ENCODE measurements at regions not wholly inside any gene's neighbourhood (a gene's known extent, or its start where the extent isn't known, plus 50 kb on each side); places are given as distances from the start of the nearest gene placed in this dataset.

DNA sequence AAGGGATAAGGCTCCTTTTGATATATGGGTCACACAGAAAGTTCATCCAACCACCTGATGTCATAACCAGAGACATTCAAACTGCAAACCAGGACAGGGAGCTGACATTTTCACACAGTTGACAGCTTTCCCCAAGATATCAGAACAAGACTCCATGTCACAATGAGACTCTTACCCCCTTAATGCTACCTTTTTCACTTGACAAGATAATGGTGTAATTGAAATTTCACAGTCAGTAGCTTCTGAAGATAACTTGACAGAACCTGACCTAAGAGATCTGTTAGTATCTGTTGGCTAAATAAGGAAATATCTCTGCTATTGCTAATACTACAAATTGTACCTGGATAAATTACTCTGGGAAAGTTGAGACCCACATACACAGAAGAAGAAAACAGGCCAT is 187.3 kb downstream of the C12orf50 start:
- Mint-ChIP-seq H3K27ac (no peak overlapping the region), H3K4me1 (ENCODE audit: low read depth) (no peaks in the 10 kb centered on the region), H3K27me3 (ENCODE audit: insufficient read depth) (no peaks in the 10 kb centered on the region), H3K4me3 (no peak overlapping the region), H3K9me3 (peaks cover 4% of the 10 kb centered on the region; the same call in 1 of the 2 replicates), H3K36me3 (ENCODE audit: low read depth) (no peaks in the 10 kb centered on the region)
- TF ChIP-seq, protein P1, sequence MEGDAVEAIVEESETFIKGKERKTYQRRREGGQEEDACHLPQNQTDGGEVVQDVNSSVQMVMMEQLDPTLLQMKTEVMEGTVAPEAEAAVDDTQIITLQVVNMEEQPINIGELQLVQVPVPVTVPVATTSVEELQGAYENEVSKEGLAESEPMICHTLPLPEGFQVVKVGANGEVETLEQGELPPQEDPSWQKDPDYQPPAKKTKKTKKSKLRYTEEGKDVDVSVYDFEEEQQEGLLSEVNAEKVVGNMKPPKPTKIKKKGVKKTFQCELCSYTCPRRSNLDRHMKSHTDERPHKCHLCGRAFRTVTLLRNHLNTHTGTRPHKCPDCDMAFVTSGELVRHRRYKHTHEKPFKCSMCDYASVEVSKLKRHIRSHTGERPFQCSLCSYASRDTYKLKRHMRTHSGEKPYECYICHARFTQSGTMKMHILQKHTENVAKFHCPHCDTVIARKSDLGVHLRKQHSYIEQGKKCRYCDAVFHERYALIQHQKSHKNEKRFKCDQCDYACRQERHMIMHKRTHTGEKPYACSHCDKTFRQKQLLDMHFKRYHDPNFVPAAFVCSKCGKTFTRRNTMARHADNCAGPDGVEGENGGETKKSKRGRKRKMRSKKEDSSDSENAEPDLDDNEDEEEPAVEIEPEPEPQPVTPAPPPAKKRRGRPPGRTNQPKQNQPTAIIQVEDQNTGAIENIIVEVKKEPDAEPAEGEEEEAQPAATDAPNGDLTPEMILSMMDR (IDR thresholded peaks at IDR 0.05): no peak
- no peak for DNase-seq

DNA sequence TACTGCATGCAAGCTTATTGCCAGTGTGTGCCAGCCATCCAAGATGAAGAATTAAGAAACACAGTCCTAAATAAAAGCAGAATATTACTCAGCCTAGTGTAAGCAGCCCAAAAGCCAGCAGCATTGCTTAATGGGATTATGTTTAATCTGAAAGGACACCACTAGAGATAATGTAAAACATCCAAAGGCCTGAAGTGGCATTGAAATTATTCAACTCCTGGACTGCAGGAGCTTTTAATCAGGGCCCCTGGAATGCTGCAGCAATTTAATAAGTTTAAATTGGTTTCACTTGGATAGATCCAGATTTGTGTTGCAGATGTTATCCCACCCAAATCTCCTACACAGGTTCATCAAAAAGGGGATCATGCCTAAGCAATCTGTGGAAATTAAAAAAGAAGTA is 193.0 kb downstream of the C12orf50 start:
- Mint-ChIP-seq H3K36me3 (ENCODE audit: low read depth) (no peaks in the 10 kb centered on the region), H3K27me3 (ENCODE audit: insufficient read depth) (no peaks in the 10 kb centered on the region), H3K27ac (no peak overlapping the region), H3K4me1 (ENCODE audit: low read depth) (no peaks in the 10 kb centered on the region), H3K4me3 (no peak overlapping the region), H3K9me3 (peaks cover 25% of the 10 kb centered on the region)
- TF ChIP-seq, protein P1 (IDR thresholded peaks at IDR 0.05): no peak
- no peak for DNase-seq

- H3K27me3 Mint-ChIP-seq (ENCODE audit: insufficient read depth): no peaks in the 10 kb centered on the region
- DNase-seq: no peak
- H3K9me3 Mint-ChIP-seq: peaks cover 26% of the 10 kb centered on the region; the same call in 1 of the 2 replicates
- TF ChIP-seq, protein P1 (IDR thresholded peaks at IDR 0.05): no peak
- H3K4me3 Mint-ChIP-seq: no peak overlapping the region
- no peaks in the 10 kb centered on the region for H3K36me3 Mint-ChIP-seq (ENCODE audit: low read depth)
- H3K4me1 Mint-ChIP-seq (ENCODE audit: low read depth): no peaks in the 10 kb centered on the region
- H3K27ac Mint-ChIP-seq: no peak overlapping the region
Measured at GRCh38 chr12:87828382-87828973, 200.7 kb downstream of the C12orf50 start.

DNA sequence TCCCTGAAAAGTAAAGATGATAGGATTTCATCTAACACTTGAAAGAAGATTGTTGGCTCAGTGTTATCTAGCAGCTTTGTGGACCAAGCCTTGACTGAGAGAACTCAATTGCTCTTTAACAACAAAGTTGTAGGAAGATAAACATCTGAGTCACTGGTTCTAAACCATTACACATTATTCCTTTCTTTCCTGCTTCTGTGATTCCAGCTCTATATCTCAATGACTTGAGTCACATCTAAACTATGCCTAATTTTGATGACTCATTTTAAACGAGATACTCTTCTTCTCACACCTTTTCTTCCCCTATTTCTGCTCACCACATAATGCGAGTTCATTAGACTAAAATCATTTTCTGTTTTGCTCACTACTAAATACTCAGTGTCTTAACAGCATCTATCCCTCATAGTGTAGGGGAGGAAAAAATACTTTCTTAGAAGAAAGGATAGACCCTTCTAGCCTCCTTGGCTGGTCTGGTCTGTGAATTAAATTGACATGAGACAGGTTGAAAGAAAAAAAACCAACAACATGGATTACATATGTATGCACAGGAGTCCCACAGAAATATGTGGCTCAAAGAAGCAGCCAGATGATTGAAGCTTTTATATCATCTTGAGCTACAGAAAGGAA is 201.4 kb downstream of the C12orf50 start:
- Mint-ChIP-seq H3K9me3 (peaks cover 21% of the 10 kb centered on the region; the same call in 1 of the 2 replicates), H3K27me3 (ENCODE audit: insufficient read depth) (no peaks in the 10 kb centered on the region), H3K27ac (no peak overlapping the region), H3K4me3 (no peak overlapping the region), H3K4me1 (ENCODE audit: low read depth) (no peaks in the 10 kb centered on the region), H3K36me3 (ENCODE audit: low read depth) (no peaks in the 10 kb centered on the region)
- no peak for DNase-seq
- TF ChIP-seq, protein P1 (IDR thresholded peaks at IDR 0.05): no peak

- TF ChIP-seq, protein P1 (IDR thresholded peaks at IDR 0.05): no peak
- no peaks in the 10 kb centered on the region for H3K27me3 Mint-ChIP-seq (ENCODE audit: insufficient read depth)
- DNase-seq: no peak
- no peak overlapping the region for H3K27ac Mint-ChIP-seq
- no peaks in the 10 kb centered on the region for H3K36me3 Mint-ChIP-seq (ENCODE audit: low read depth)
- H3K9me3 Mint-ChIP-seq: peaks cover 23% of the 10 kb centered on the region
- no peak overlapping the region for H3K4me3 Mint-ChIP-seq
- no peaks in the 10 kb centered on the region for H3K4me1 Mint-ChIP-seq (ENCODE audit: low read depth)
Measured at GRCh38 chr12:87822923-87823322, 206.3 kb downstream of the C12orf50 start.
